Neural crest cell (in vitro differentiated cells): ENCODE measurements at regions not wholly inside any gene's neighbourhood (a gene's known extent, or its start where the extent isn't known, plus 50 kb on each side); places are given as distances from the start of the nearest gene placed in this dataset.
A peak's percentile ranks its signal among the peaks of the same experiment; 100 is the strongest.

ENCODE experiments used
- DNase-seq: peaks from one replicate; pipeline ENCODE4 v3.0.0; 2021; ENCODE audit warnings: low read depth, mixed read lengths, low spot score
- H3K27ac Mint-ChIP-seq: one replicate; pipeline ENCODE4 v1.8.0; 2021; ENCODE audit warnings: mild to moderate bottlenecking, mixed read lengths; ENCODE audit not compliant: unreplicated experiment
- H3K27me3 Mint-ChIP-seq: 2 replicates; pipeline ENCODE4 v1.8.0; 2021; ENCODE audit warnings: low read depth, mild to moderate bottlenecking, mixed read lengths
- H3K36me3 Mint-ChIP-seq: 2 replicates; pipeline ENCODE4 v1.8.0; 2021; ENCODE audit warnings: low read depth, mild to moderate bottlenecking, mixed read lengths
- H3K4me1 Mint-ChIP-seq: 2 replicates; pipeline ENCODE4 v1.8.0; 2021; ENCODE audit warnings: mixed read lengths
- H3K4me3 Mint-ChIP-seq: one replicate; pipeline ENCODE4 v1.8.0; 2021; ENCODE audit warnings: mild to moderate bottlenecking, mixed read lengths
- H3K9me3 Mint-ChIP-seq: 2 replicates; pipeline ENCODE4 v1.8.0; 2021; ENCODE audit warnings: mixed read lengths
- CTCF ChIP-seq: fragments of 200-600 bp; sonication (generic); conservative IDR thresholded peaks from 2 replicates; pipeline ENCODE4 v1.5.0; 2021; ENCODE audit warnings: antibody characterized with exemption, mild to moderate bottlenecking

GRCh38 chr6:121691126-121691551 is 255.7 kb downstream of the GJA1 start:
- Mint-ChIP-seq H3K9me3 (no peaks in the 10 kb centered on the region), H3K27me3 (no peaks in the 10 kb centered on the region), H3K27ac (no peak overlapping the region), H3K36me3 (no peaks in the 10 kb centered on the region), H3K4me1 (peaks cover 11% of the 10 kb centered on the region), H3K4me3 (no peak overlapping the region)
- no peak for DNase-seq
- no peak for TF ChIP-seq CTCF

DNA sequence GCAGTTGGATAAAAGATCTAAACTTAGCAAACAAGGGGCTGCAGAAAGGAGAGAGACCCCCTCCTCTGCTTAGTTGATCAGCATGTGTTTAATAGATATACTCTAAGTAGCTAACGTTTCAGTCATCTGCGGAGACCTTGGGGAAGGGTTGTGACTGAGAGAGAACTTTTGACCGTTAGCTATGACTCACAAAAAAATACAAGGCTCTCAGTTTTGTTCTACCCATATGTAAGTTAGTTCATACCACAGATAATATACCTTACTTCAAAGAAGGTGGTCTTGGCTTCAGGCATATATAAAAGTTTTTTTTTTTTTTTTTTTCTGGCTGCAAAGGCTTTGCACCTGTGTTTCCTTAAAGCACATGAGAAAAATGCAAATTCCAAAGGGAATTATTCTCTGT is 258.9 kb downstream of the GJA1 start:
- TF ChIP-seq CTCF, result no peak
- H3K9me3 Mint-ChIP-seq, result no peaks in the 10 kb centered on the region
- no peak for DNase-seq
- no peak overlapping the region for H3K4me3 Mint-ChIP-seq
- no peaks in the 10 kb centered on the region for H3K36me3 Mint-ChIP-seq
- no peak overlapping the region for H3K27ac Mint-ChIP-seq
- H3K27me3 Mint-ChIP-seq, result no peaks in the 10 kb centered on the region
- H3K4me1 Mint-ChIP-seq, result peaks cover 8% of the 10 kb centered on the region

- TF ChIP-seq CTCF, result no peak
- DNase-seq, result no peak
- Mint-ChIP-seq H3K36me3 (no peaks in the 10 kb centered on the region), H3K4me1 (peaks cover 6% of the 10 kb centered on the region), H3K27me3 (no peaks in the 10 kb centered on the region), H3K9me3 (no peaks in the 10 kb centered on the region), H3K27ac (no peak overlapping the region), H3K4me3 (no peak overlapping the region)
Measured at GRCh38 chr6:121694801-121695251, 259.4 kb downstream of the GJA1 start.

- no peak for DNase-seq
- no peak for TF ChIP-seq CTCF
- peaks cover 4% of the 10 kb centered on the region for H3K4me1 Mint-ChIP-seq
- H3K4me3 Mint-ChIP-seq, result no peak overlapping the region
- no peaks in the 10 kb centered on the region for H3K36me3 Mint-ChIP-seq
- peak overlapping the region; percentile 63 for H3K27ac Mint-ChIP-seq
- no peaks in the 10 kb centered on the region for H3K27me3 Mint-ChIP-seq
- no peaks in the 10 kb centered on the region for H3K9me3 Mint-ChIP-seq
Measured at GRCh38 chr6:121695329-121695728, 259.9 kb downstream of the GJA1 start.

DNA sequence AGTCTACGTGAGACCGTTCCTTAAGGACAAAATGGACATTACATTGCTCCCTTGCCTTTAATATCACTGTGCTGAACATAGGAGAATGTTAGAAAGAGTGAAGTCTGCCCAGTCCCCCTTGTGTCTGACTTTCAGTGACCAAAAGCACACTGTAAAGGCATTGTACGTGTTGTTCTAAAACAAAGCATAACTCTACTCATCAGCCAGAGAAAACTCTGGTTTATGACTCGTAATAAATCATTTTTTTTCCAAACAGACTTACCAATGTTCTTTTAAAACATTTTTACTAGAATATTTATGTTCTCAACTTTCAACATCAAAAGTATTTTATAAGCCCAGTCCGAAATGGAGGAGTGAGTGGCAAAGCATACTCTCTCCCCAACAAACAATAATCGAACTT is 262.5 kb downstream of the GJA1 start:
- DNase-seq, result no peak
- H3K36me3 Mint-ChIP-seq, result no peaks in the 10 kb centered on the region

More for the DNA sequence above, 262.5 kb downstream of the GJA1 start:
- Mint-ChIP-seq H3K4me3 (no peak overlapping the region), H3K9me3 (no peaks in the 10 kb centered on the region), H3K4me1 (peaks cover 4% of the 10 kb centered on the region), H3K27me3 (no peaks in the 10 kb centered on the region), H3K27ac (no peak overlapping the region)
- no peak for TF ChIP-seq CTCF
